Esophagus muscularis mucosa (tissue), 4 donors: ENCODE measurements at regions not wholly inside any gene's neighbourhood (a gene's known extent, or its start where the extent isn't known, plus 50 kb on each side); places are given as distances from the start of the nearest gene placed in this dataset.

ENCODE experiments used
- EP300 ChIP-seq: sonication (generic); formaldehyde crosslinking; IDR thresholded peaks from one replicate; pipeline ENCODE4 v1.6.1; 2017; ENCODE audit warnings: antibody characterized with exemption
- POLR2A ChIP-seq: fragments of 450-650 bp; IDR thresholded peaks from one replicate; pipeline ENCODE4 v1.6.1; 2017; ENCODE audit warnings: antibody characterized with exemption, moderate library complexity, mild to moderate bottlenecking, low read depth
- POLR2AphosphoS5 ChIP-seq, 2 donors: sonication (generic); formaldehyde crosslinking; IDR thresholded peaks; one replicate each; pipeline ENCODE4 v1.6.1; 2017; ENCODE audit warnings: antibody characterized with exemption in 2 of 2
- TF ChIP-seq, protein P1 (sequence below), 3 experiments: fragments of 200-600 bp in 2 of 3; fragments of 450-650 bp in 1 of 3; sonication (generic) in 2 of 3; IDR thresholded peaks; one replicate each; pipeline ENCODE4 v1.5.1; 2017 to 2019; ENCODE audit warnings: antibody characterized with exemption in 3 of 3, mild to moderate bottlenecking in 2 of 3, moderate library complexity in 1 of 3

- TF ChIP-seq, protein P1, sequence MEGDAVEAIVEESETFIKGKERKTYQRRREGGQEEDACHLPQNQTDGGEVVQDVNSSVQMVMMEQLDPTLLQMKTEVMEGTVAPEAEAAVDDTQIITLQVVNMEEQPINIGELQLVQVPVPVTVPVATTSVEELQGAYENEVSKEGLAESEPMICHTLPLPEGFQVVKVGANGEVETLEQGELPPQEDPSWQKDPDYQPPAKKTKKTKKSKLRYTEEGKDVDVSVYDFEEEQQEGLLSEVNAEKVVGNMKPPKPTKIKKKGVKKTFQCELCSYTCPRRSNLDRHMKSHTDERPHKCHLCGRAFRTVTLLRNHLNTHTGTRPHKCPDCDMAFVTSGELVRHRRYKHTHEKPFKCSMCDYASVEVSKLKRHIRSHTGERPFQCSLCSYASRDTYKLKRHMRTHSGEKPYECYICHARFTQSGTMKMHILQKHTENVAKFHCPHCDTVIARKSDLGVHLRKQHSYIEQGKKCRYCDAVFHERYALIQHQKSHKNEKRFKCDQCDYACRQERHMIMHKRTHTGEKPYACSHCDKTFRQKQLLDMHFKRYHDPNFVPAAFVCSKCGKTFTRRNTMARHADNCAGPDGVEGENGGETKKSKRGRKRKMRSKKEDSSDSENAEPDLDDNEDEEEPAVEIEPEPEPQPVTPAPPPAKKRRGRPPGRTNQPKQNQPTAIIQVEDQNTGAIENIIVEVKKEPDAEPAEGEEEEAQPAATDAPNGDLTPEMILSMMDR (IDR thresholded peaks at IDR 0.05), result no peak
- TF ChIP-seq POLR2A, result no peak
- no peak for TF ChIP-seq POLR2AphosphoS5 (IDR thresholded peaks at IDR 0.05)
- TF ChIP-seq EP300, result no peak
Observed at GRCh38 chr3:171548917-171549316, 88.7 kb upstream of the TNIK start.
